ENCODE measurements at regions not wholly inside any gene's neighbourhood (a gene's known extent, or its start where the extent isn't known, plus 50 kb on each side); places are given as distances from the start of the nearest gene placed in this dataset.

DNA sequence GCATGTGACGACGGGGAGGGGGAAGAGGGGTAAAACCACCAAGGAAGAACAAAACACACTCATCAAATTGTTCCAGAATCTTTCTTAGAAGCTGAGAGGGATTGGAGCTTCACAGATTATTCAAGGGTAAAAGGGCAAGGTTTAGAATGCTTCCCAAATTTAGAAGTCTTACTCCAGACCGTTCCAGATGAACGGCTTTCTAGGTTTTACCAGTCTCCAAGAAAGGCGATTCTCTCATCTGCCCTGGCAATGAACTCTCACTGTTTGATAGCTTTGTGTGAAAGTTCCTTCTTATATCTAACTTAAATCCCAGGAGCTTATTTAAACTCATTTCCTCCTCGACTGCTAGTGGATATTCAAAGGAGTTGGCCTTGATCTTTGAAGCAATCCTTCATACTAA lies 124.3 kb upstream of the PRICKLE2 start:
- Histone ChIP-seq H3K4me3 (no peak overlapping the region), H3K27me3 (ENCODE audit: insufficient read depth in 3 of 3, low read length in 2 of 3) (no peaks in the 10 kb centered on the region), H3K36me3 (ENCODE audit: insufficient read depth in 1 of 2, low read depth in 1 of 2) (no peaks in the 10 kb centered on the region), H3K9me3 (no peaks in the 10 kb centered on the region), H3K27ac (no peak overlapping the region), H3K4me1 (no peaks in the 10 kb centered on the region)
- ATAC-seq, result no peak
- no peak for DNase-seq
- intact Hi-C loops (cut with DNase I), result no loop called here
- no peak for TF ChIP-seq CTCF (IDR thresholded peaks at IDR 0.05)
- 74 to 86% (median 75%) methylated on average over 6 of the region's 6 CpGs for WGBS, 3 donors

- WGBS, 3 donors, result 23 to 29% (median 23%) methylated on average over 2 of the region's 2 CpGs
- no peak for ATAC-seq
- Histone ChIP-seq H3K4me3 (no peak overlapping the region), H3K4me1 (no peaks in the 10 kb centered on the region), H3K36me3 (ENCODE audit: insufficient read depth in 1 of 2, low read depth in 1 of 2) (no peaks in the 10 kb centered on the region), H3K27me3 (ENCODE audit: insufficient read depth in 3 of 3, low read length in 2 of 3) (no peaks in the 10 kb centered on the region), H3K9me3 (no peaks in the 10 kb centered on the region), H3K27ac (no peak overlapping the region)
- no peak for DNase-seq
- intact Hi-C loops (cut with DNase I), result no loop called here
- no peak for TF ChIP-seq CTCF (IDR thresholded peaks at IDR 0.05)
Observed at GRCh38 chr3:64345371-64345770, 120.1 kb upstream of the PRICKLE2 start.

- H3K36me3 ChIP-seq (ENCODE audit: insufficient read depth in 1 of 2, low read depth in 1 of 2), result no peaks in the 10 kb centered on the region
- 74 to 87% (median 85%) methylated on average over 4 of the region's 4 CpGs for WGBS, 3 donors
- no peaks in the 10 kb centered on the region for H3K9me3 ChIP-seq
- no peak overlapping the region for H3K4me3 ChIP-seq
- no peaks in the 10 kb centered on the region for H3K4me1 ChIP-seq
- no peaks in the 10 kb centered on the region for H3K27me3 ChIP-seq (ENCODE audit: insufficient read depth in 3 of 3, low read length in 2 of 3)
- DNase-seq (no peak), ATAC-seq (no peak)
- no peak for TF ChIP-seq CTCF (IDR thresholded peaks at IDR 0.05)
- intact Hi-C loops (cut with DNase I), result no loop called here
- H3K27ac ChIP-seq, result no peak overlapping the region
Observed at GRCh38 chr3:64344721-64345207, 119.5 kb upstream of the PRICKLE2 start.

DNA sequence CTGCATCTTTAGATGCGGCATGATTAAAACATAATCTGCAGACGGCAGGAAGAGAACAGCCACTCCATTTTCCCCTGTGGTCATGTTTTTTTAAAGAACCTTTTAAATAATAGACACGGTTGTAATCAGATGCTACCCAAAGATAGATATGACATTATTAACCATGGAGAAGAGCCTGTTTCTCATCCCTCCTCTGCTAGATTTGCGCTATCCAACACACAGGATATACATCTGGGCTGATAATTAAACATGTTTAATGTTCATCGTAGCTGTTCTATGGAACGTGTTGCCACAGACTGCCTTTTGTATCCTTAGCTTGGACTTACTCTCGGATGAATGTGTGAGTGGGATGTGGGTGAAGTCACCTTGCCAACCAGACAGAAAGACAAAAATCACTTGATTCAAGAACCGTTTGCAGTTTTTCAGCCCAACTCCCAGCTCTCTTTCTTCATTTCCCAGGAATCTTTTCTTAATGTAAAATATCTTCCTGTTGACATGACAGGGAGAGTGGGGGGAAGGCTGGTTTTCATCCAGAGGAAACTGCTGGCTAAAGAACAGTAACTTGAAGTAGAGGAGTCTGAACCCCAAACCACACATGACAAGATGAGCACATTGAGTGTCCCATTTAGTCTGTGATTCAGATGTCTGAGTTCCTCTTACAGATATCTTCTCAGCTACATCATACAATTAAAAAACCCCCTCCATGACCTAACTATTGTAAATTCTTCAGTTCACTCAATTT lies 118.6 kb upstream of the PRICKLE2 start:
- Histone ChIP-seq H3K27ac (no peak overlapping the region), H3K9me3 (no peaks in the 10 kb centered on the region), H3K36me3 (ENCODE audit: insufficient read depth in 1 of 2, low read depth in 1 of 2) (no peaks in the 10 kb centered on the region), H3K4me3 (no peak overlapping the region), H3K27me3 (ENCODE audit: insufficient read depth in 3 of 3, low read length in 2 of 3) (no peaks in the 10 kb centered on the region), H3K4me1 (no peaks in the 10 kb centered on the region)
- TF ChIP-seq CTCF (IDR thresholded peaks at IDR 0.05), result no peak
- ATAC-seq, result no peak
- no peak for DNase-seq
- intact Hi-C loops (cut with DNase I), result no loop called here
- 74 to 75% (median 75%) methylated on average over 8 of the region's 8 CpGs for WGBS, 3 donors
